WERI-Rb-1 (cell line): ENCODE measurements at regions not wholly inside any gene's neighbourhood (a gene's known extent, or its start where the extent isn't known, plus 50 kb on each side); places are given as distances from the start of the nearest gene placed in this dataset.

Experiments used
- DNase-seq: peaks from one replicate; pipeline ENCODE4 v3.0.0-alpha.2; 2020
- H3K27ac ChIP-seq: fragments of 250-450 bp; sonication (Bioruptor Pico); 2 replicates; pipeline ENCODE4 v1.5.1; 2020; ENCODE audit warnings: mild to moderate bottlenecking, moderate library complexity
- H3K27me3 ChIP-seq: fragments of 250-450 bp; sonication (Bioruptor Pico); 2 replicates; pipeline ENCODE4 v1.5.1; 2021; ENCODE audit warnings: mild to moderate bottlenecking, low read depth, moderate library complexity; ENCODE audit not compliant: insufficient read depth, severe bottlenecking
- H3K36me3 ChIP-seq: fragments of 250-450 bp; sonication (Bioruptor Pico); 2 replicates; pipeline ENCODE4 v1.5.1; 2020; ENCODE audit warnings: mild to moderate bottlenecking, moderate library complexity
- H3K4me3 ChIP-seq: 2 replicates; pipeline ENCODE4 v1.5.1; 2011; ENCODE audit warnings: low read depth, mild to moderate bottlenecking, control low read depth, low read length
- H3K9me3 ChIP-seq: fragments of 250-450 bp; sonication (Bioruptor Pico); 2 replicates; pipeline ENCODE4 v1.5.1; 2021; ENCODE audit warnings: mild to moderate bottlenecking, moderate library complexity; ENCODE audit not compliant: severe bottlenecking
- TF ChIP-seq, protein P1 (sequence below): IDR thresholded peaks from 2 replicates; pipeline ENCODE4 v1.5.1; 2011; ENCODE audit warnings: low read depth, mild to moderate bottlenecking, control low read depth, inconsistent platforms, low read length

DNA sequence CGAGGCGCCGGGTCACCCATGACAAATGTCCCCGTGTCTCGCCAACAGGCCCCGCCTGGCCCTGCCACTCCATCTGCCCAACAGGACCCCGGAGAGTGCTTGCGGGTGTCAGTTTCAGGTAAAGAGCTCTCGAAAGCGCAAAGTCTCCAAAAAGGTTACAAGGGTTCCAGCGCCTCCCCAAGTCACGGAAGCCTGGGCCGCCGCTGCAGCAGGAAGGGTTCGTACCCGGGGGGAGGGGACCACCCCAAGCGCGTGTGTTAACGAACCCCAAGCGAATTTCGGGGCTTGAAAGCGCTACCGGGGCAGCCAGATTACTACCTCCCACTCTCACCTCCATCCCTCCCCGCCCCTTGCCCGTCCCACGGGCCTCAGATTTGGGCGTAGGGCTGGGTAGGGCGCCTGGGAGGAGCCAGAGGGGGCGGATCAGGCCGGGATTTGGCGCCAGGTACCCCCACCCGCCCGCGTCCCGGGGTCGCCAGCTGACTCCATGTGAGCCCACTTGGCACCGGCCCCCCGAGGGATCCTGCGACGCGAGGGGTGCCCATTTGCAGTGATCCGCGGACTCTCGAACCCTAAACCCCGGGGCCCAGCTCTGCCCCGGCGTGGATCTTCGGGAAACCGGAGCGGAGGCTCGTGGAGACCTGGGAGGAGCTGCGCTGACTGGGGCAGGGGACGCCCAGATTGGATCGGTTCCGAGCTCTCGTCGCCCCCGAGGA lies 85.9 kb downstream of the NR2F2 start:
- H3K36me3 ChIP-seq, result no peaks in the 10 kb centered on the region
- TF ChIP-seq, protein P1, sequence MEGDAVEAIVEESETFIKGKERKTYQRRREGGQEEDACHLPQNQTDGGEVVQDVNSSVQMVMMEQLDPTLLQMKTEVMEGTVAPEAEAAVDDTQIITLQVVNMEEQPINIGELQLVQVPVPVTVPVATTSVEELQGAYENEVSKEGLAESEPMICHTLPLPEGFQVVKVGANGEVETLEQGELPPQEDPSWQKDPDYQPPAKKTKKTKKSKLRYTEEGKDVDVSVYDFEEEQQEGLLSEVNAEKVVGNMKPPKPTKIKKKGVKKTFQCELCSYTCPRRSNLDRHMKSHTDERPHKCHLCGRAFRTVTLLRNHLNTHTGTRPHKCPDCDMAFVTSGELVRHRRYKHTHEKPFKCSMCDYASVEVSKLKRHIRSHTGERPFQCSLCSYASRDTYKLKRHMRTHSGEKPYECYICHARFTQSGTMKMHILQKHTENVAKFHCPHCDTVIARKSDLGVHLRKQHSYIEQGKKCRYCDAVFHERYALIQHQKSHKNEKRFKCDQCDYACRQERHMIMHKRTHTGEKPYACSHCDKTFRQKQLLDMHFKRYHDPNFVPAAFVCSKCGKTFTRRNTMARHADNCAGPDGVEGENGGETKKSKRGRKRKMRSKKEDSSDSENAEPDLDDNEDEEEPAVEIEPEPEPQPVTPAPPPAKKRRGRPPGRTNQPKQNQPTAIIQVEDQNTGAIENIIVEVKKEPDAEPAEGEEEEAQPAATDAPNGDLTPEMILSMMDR, result no peak
- peaks cover 83% of the 10 kb centered on the region for H3K27me3 ChIP-seq
- no peaks in the 10 kb centered on the region for H3K9me3 ChIP-seq
- no peak overlapping the region for H3K27ac ChIP-seq
- no peak overlapping the region for H3K4me3 ChIP-seq
- DNase-seq, result no peak

DNA sequence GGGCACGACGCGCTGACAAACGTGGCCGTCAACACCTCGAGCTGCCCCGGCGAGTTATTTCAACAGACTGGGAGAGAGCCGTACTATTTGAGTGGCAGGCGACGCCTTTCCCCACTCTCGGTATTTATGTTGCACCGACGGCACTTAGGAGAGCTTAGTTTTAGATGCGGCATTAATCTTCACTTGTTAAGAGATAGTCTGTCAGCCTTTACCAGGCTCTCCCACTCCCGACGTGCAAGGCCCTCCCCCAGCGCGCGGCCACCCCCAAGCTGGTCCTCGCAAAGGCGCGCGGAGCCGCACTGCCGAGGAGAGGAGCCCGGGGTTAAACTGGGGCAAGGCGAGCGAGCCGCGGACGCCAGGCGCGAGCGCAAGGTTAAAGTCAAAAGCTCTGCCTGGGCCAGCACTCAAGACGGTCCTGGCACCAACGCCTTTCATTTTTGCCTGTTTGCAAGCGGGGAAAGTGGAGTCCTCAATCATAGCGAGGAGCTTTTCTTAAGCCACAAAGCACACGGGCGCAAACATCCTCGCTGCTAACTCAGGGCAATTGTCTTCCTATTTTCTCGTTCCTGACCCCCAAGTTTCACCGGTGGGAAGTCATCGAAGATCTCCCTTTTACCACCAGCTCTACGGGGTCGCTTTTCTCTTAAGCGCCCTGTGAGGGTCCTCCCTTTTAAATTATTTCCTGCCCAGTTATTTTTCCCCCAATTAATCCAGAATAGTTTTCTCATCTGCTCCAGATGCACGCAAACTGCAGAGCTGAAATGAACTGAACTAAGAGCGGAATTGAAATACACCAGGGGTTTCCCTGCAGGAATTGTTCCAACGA lies 86.6 kb downstream of the NR2F2 start:
- H3K4me3 ChIP-seq, result no peak overlapping the region
- H3K27me3 ChIP-seq, result peaks cover 86% of the 10 kb centered on the region
- H3K36me3 ChIP-seq, result no peaks in the 10 kb centered on the region
- no peak for DNase-seq
- H3K27ac ChIP-seq, result no peak overlapping the region
- TF ChIP-seq, protein P1, result no peak
- H3K9me3 ChIP-seq, result no peaks in the 10 kb centered on the region

DNA sequence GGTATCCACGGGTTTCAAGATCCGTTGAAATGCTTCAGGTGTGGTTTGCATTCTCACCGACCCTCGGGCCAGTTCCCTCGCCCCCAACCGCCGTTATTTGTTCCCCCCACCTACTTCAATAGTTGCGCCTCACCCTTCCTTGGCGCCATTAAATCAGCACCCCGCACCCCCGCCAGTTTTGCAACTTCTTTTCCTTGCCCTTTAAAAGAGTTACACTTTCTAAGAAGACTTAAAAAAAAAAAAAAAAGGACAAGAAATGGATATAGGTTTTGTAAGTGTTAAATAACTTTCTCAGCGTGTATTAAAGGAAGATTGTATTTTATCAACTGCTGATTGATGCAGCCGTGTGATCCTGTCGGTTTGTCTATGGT lies 87.2 kb downstream of the NR2F2 start:
- DNase-seq, result no peak
- Histone ChIP-seq H3K27me3 (peaks cover 87% of the 10 kb centered on the region), H3K9me3 (no peaks in the 10 kb centered on the region), H3K36me3 (no peaks in the 10 kb centered on the region), H3K4me3 (no peak overlapping the region), H3K27ac (no peak overlapping the region)
- TF ChIP-seq, protein P1, result no peak

DNA sequence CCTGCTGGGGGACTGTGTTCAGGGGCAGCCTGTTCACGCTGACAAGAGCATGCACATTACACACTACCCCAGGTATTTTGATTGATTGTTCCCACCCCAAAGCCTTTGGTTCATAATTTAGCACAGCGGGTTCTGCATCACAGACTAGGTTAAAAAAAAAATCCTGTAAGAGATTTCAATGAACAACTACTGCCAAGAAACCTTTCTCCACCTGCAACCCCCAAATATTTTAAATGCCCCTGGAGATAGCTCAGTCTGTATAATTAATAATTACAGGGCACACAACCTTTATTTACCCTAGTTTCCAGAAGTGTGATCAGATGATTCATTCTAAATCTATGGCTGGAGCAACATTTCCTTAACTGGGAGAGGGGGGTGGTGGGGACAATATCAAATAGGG lies 87.6 kb downstream of the NR2F2 start:
- TF ChIP-seq, protein P1, result no peak
- no peaks in the 10 kb centered on the region for H3K9me3 ChIP-seq
- no peak overlapping the region for H3K4me3 ChIP-seq
- no peak overlapping the region for H3K27ac ChIP-seq
- H3K27me3 ChIP-seq, result peaks cover 87% of the 10 kb centered on the region
- H3K36me3 ChIP-seq, result no peaks in the 10 kb centered on the region
- DNase-seq, result no peak

DNA sequence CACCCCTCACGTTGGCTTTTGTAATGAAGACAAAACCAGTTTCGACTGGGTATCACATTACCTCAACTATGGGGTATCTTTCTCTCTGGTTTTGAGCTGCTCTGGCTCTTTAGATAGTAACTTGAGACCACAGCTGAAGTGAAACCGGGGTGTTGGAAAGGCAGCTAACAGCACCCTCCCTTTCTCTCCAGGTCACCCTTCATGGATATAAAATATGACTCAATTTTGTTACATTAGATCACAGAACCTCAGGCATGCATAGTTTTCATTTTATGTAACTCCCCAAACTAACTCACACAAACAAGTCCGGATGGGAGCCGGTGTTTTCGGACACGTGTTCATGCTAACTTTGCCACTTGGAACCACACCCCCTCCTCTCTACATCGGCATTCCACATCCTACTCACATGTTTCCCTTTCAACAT lies 90.7 kb downstream of the NR2F2 start:
- H3K27ac ChIP-seq, result no peak overlapping the region

More for the DNA sequence above, 90.7 kb downstream of the NR2F2 start:
- H3K27me3 ChIP-seq, result peaks cover 72% of the 10 kb centered on the region
- TF ChIP-seq, protein P1, result no peak
- no peaks in the 10 kb centered on the region for H3K36me3 ChIP-seq
- no peaks in the 10 kb centered on the region for H3K9me3 ChIP-seq
- H3K4me3 ChIP-seq, result no peak overlapping the region
- no peak for DNase-seq
